ENCODE measurements at regions not wholly inside any gene's neighbourhood (a gene's known extent, or its start where the extent isn't known, plus 50 kb on each side); places are given as distances from the start of the nearest gene placed in this dataset.

DNA sequence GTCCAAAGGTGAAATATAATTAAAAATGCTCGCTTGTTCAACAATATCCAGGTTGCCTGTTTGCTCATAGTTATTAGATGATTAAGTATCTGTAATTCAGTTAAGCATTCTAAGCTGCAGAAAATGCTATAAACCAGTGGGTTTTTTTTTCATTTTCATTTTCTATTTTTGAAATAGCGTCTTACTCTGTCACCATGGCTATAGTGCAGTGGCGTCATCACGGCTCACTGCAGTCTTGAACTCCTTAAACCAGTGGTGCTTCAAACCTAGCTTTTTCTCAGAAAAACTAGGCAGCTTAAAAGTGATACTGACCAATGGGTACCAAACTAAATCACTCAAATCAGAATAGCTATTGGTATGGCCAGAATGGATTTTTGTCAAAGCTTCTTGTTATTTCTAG, 925.2 kb downstream of the TSN start:
- TF ChIP-seq POLR2A (IDR thresholded peaks at IDR 0.05) (no peak), POLR2AphosphoS5 (IDR thresholded peaks at IDR 0.05) (no peak), EP300 (IDR thresholded peaks at IDR 0.05) (no peak), CTCF (IDR thresholded peaks at IDR 0.05) (no peak)
- Histone ChIP-seq H3K27me3 (no peaks in the 10 kb centered on the region), H3K36me3 (no peaks in the 10 kb centered on the region), H3K9me3 (no peaks in the 10 kb centered on the region), H3K4me1 (no peaks in the 10 kb centered on the region), H3K4me3 (no peak overlapping the region), H3K27ac (no peak overlapping the region)
- ATAC-seq, result no peak
- WGBS, 2 donors (ENCODE audit: low coverage in 1 of 2), result 84 to 88% methylated on average over 4 of the region's 4 CpGs

GRCh38 chr2:122681626-122682025, 926.2 kb downstream of the TSN start:
- Histone ChIP-seq H3K9me3 (no peaks in the 10 kb centered on the region), H3K27ac (no peak overlapping the region), H3K4me1 (no peaks in the 10 kb centered on the region), H3K36me3 (no peaks in the 10 kb centered on the region), H3K27me3 (no peaks in the 10 kb centered on the region), H3K4me3 (no peak overlapping the region)
- 40 to 58% methylated on average over 1 of the region's 1 CpG for WGBS, 2 donors (ENCODE audit: low coverage in 1 of 2)
- TF ChIP-seq CTCF (IDR thresholded peaks at IDR 0.05) (no peak), EP300 (IDR thresholded peaks at IDR 0.05) (no peak)
- ATAC-seq, result no peak

DNA sequence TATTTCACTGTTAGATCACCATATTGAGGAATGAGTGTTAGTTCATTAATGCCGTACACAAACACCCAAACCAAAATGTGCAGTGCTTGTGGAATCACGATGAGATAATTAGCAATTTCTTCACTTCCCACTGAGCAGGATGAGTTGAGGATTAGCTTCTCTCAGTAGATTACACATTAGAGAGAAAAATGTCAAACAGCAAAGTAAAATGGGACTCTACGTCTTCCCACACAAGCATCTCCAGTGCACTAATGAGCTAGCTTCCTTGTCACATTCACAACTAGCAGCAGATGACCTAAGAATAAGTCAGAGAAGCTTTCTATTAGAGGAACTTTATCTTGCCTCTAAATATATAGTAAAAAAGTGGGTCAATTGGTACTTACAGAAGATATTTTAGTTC, 926.9 kb downstream of the TSN start:
- no peak for ATAC-seq
- 66 to 67% methylated on average over 3 of the region's 3 CpGs for WGBS, 2 donors (ENCODE audit: low coverage in 1 of 2)
- no peak overlapping the region for H3K27ac ChIP-seq
- H3K4me3 ChIP-seq, result no peak overlapping the region
- H3K36me3 ChIP-seq, result no peaks in the 10 kb centered on the region
- TF ChIP-seq POLR2AphosphoS5 (IDR thresholded peaks at IDR 0.05), result no peak
- H3K9me3 ChIP-seq, result no peaks in the 10 kb centered on the region
- H3K27me3 ChIP-seq, result no peaks in the 10 kb centered on the region
- H3K4me1 ChIP-seq, result no peaks in the 10 kb centered on the region

DNA sequence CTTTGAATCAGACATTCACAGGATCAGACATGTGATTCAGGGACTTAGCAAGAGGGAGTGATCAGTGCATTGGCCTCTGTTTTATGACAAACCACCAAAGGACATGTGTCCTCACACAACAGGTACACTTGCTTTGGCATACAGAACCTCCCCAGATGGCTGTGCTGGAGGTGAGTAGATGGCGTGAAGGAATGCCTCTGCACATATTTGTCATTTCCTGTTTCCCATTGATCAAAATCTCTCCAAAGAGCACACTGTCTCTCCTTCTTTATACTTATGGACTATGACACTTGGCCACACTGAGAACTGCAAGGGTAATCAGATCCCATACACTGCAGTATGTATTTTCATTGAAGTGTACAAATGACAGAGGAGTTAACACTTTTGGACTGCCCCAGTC, 927.6 kb downstream of the TSN start:
- ATAC-seq, result no peak
- Histone ChIP-seq H3K27me3 (no peaks in the 10 kb centered on the region), H3K27ac (no peak overlapping the region), H3K9me3 (no peaks in the 10 kb centered on the region), H3K4me1 (no peaks in the 10 kb centered on the region), H3K4me3 (no peak overlapping the region), H3K36me3 (no peaks in the 10 kb centered on the region)
- WGBS, 2 donors (ENCODE audit: low coverage in 1 of 2), result 82% methylated on average over 1 of the region's 1 CpG; no CpG with 5 or more reads in 1 of the 2 donors
- no peak for TF ChIP-seq POLR2A (IDR thresholded peaks at IDR 0.05)
- no peak for TF ChIP-seq POLR2AphosphoS5 (IDR thresholded peaks at IDR 0.05)
- TF ChIP-seq EP300 (IDR thresholded peaks at IDR 0.05), result no peak
- TF ChIP-seq CTCF (IDR thresholded peaks at IDR 0.05), result no peak

DNA sequence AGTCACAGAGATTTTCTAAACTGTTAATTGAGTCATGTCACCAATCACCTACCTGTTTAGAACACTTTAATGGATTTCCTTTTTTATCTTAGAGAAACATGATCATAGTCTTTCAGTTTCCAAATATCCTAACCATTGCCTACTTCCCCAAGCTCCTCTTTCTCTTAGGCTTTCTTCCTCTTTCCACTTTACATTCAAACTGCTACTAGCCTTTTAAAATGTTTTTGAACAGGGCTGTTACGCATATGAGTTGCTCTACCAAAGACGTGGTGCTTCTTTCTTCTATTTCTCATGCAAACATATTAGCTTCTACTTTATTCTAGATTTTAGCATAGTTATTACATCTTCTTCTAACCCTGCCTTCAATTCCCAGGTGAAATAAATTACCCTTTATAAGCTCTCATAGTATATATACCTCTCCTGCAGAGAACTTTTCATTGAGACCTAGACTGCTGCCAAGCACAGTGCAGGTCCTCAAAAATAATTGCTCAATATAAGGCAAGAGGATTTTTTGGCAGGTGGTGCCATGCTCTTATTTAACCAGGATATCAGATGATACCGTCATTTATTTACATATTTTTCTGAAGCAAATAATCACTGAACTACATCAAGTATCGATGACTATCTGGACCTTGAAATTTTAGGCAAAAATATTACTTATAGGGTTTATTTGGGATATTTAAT, 937.1 kb downstream of the TSN start:
- no peak overlapping the region for H3K27ac ChIP-seq
- 80 to 82% methylated on average over 4 of the region's 4 CpGs for WGBS, 2 donors (ENCODE audit: low coverage in 1 of 2)
- no peak overlapping the region for H3K4me3 ChIP-seq
- no peaks in the 10 kb centered on the region for H3K36me3 ChIP-seq
- no peak for TF ChIP-seq POLR2AphosphoS5 (IDR thresholded peaks at IDR 0.05)
- TF ChIP-seq EP300 (IDR thresholded peaks at IDR 0.05), result no peak
- TF ChIP-seq CTCF (IDR thresholded peaks at IDR 0.05), result no peak
- no peak for TF ChIP-seq POLR2A (IDR thresholded peaks at IDR 0.05)
- no peaks in the 10 kb centered on the region for H3K4me1 ChIP-seq
- ATAC-seq, result no peak
- no peaks in the 10 kb centered on the region for H3K9me3 ChIP-seq
- H3K27me3 ChIP-seq, result no peaks in the 10 kb centered on the region

Data from gastroesophageal sphincter (tissue), 4 donors.